OCI-LY1 (cell line): ENCODE measurements at regions not wholly inside any gene's neighbourhood (a gene's known extent, or its start where the extent isn't known, plus 50 kb on each side); places are given as distances from the start of the nearest gene placed in this dataset.
"Not testable (repeated sequence)": the region's sequence is repeated elsewhere in the genome, so short reads cannot be mapped to it uniquely, and the experiment has no call there.

Experiments used
- H2AFZ ChIP-seq: fragments of 200-600 bp; sonication (generic), shearing (Covaris generic); 2 replicates; pipeline ENCODE4 v1.6.0; 2014; ENCODE audit warnings: antibody characterized with exemption, mild to moderate bottlenecking, low read length
- H3F3A ChIP-seq: fragments of 200-600 bp; sonication (generic), shearing (Covaris generic); 2 replicates; pipeline ENCODE4 v1.6.0; 2014; ENCODE audit warnings: mild to moderate bottlenecking, antibody characterized with exemption, low read length, moderate library complexity; ENCODE audit not compliant: insufficient read depth
- H3K27ac ChIP-seq: fragments of 200-600 bp; sonication (generic); 2 replicates; pipeline ENCODE4 v1.5.1; 2014; ENCODE audit warnings: low read length, mixed run types, mild to moderate bottlenecking, low read depth; ENCODE audit not compliant: poor library complexity, severe bottlenecking
- H3K27me3 ChIP-seq: fragments of 200-600 bp; sonication (generic); 2 replicates; pipeline ENCODE4 v1.6.0; 2014; ENCODE audit warnings: antibody characterized with exemption, mild to moderate bottlenecking, low read length, moderate library complexity; ENCODE audit not compliant: insufficient read depth
- H3K36me3 ChIP-seq: fragments of 200-600 bp; sonication (generic); 2 replicates; pipeline ENCODE4 v1.6.1; 2014; ENCODE audit warnings: mild to moderate bottlenecking, antibody characterized with exemption, low read length, moderate library complexity, mixed read lengths; ENCODE audit not compliant: insufficient read depth
- H3K4me1 ChIP-seq: fragments of 200-600 bp; sonication (generic); 2 replicates; pipeline ENCODE4 v1.5.1; 2014; ENCODE audit warnings: mild to moderate bottlenecking, low read length, moderate library complexity; ENCODE audit not compliant: insufficient read depth, severe bottlenecking
- H3K4me2 ChIP-seq: fragments of 200-600 bp; sonication (generic), shearing (Covaris generic); 2 replicates; pipeline ENCODE4 v1.6.1; 2014; ENCODE audit warnings: low read length
- H3K4me3 ChIP-seq: fragments of 200-600 bp; sonication (generic); 2 replicates; pipeline ENCODE4 v1.5.1; 2014; ENCODE audit warnings: low read length, low read depth, mild to moderate bottlenecking, mixed read lengths; ENCODE audit not compliant: poor library complexity, severe bottlenecking
- H3K79me2 ChIP-seq: fragments of 200-600 bp; shearing (Covaris generic); 2 replicates; pipeline ENCODE4 v1.6.1; 2016; ENCODE audit warnings: mixed run types, low read length, mixed read lengths; ENCODE audit not compliant: insufficient read depth
- H3K9ac ChIP-seq: fragments of 200-600 bp; sonication (generic), shearing (Covaris generic); 2 replicates; pipeline ENCODE4 v1.6.1; 2014; ENCODE audit warnings: mild to moderate bottlenecking, low read length, mixed read lengths
- H3K9me2 ChIP-seq: fragments of 200-600 bp; sonication (generic), shearing (Covaris generic); 2 replicates; pipeline ENCODE4 v1.6.1; 2014; ENCODE audit warnings: low read depth, mild to moderate bottlenecking, low read length, mixed read lengths
- H3K9me3 ChIP-seq: fragments of 200-600 bp; shearing (Covaris generic); 2 replicates; pipeline ENCODE4 v1.6.1; 2014; ENCODE audit warnings: low read length, mixed read lengths
- H4K20me1 ChIP-seq: fragments of 200-600 bp; sonication (generic), shearing (Covaris generic); 2 replicates; pipeline ENCODE4 v1.6.0; 2016; ENCODE audit warnings: mild to moderate bottlenecking, low read length; ENCODE audit not compliant: insufficient read depth

GRCh38 chr2:94576486-94576885 is 294.7 kb upstream of the TEKT4 start:
- not testable (repeated sequence) for H2AFZ ChIP-seq, H3K9me3 ChIP-seq, H3K9ac ChIP-seq, H3K27me3 ChIP-seq, H4K20me1 ChIP-seq, H3K27ac ChIP-seq, H3K9me2 ChIP-seq, H3K4me3 ChIP-seq, H3K36me3 ChIP-seq, H3F3A ChIP-seq, H3K4me2 ChIP-seq, H3K79me2 ChIP-seq, H3K4me1 ChIP-seq

- not testable (repeated sequence) for H3K4me3 ChIP-seq, H3K4me1 ChIP-seq, H3K27me3 ChIP-seq, H3K9ac ChIP-seq, H3K27ac ChIP-seq, H3K4me2 ChIP-seq, H4K20me1 ChIP-seq, H2AFZ ChIP-seq, H3K9me3 ChIP-seq, H3K9me2 ChIP-seq, H3K79me2 ChIP-seq, H3F3A ChIP-seq, H3K36me3 ChIP-seq
Observed at GRCh38 chr2:94577160-94577559, 294.1 kb upstream of the TEKT4 start.

GRCh38 chr2:94579221-94579620 is 292.0 kb upstream of the TEKT4 start:
- not testable (repeated sequence) for H3K4me3 ChIP-seq, H4K20me1 ChIP-seq, H3K4me1 ChIP-seq, H3K9me2 ChIP-seq, H3F3A ChIP-seq, H3K27me3 ChIP-seq, H3K36me3 ChIP-seq, H3K79me2 ChIP-seq, H3K4me2 ChIP-seq, H3K9me3 ChIP-seq, H3K27ac ChIP-seq, H2AFZ ChIP-seq, H3K9ac ChIP-seq

GRCh38 chr2:94583081-94583723 is 288.0 kb upstream of the TEKT4 start:
- H3K27ac ChIP-seq, H3K4me2 ChIP-seq, H3K36me3 ChIP-seq, H2AFZ ChIP-seq, H3F3A ChIP-seq, H3K9me2 ChIP-seq, H3K4me1 ChIP-seq, H3K9ac ChIP-seq, H3K4me3 ChIP-seq, H3K27me3 ChIP-seq, H4K20me1 ChIP-seq, H3K79me2 ChIP-seq, H3K9me3 ChIP-seq: not testable (repeated sequence)

GRCh38 chr2:94584569-94584968 is 286.7 kb upstream of the TEKT4 start:
- not testable (repeated sequence) for H4K20me1 ChIP-seq, H3K9me2 ChIP-seq, H2AFZ ChIP-seq, H3F3A ChIP-seq, H3K4me3 ChIP-seq, H3K27ac ChIP-seq, H3K9me3 ChIP-seq, H3K27me3 ChIP-seq, H3K79me2 ChIP-seq, H3K36me3 ChIP-seq, H3K4me2 ChIP-seq, H3K9ac ChIP-seq, H3K4me1 ChIP-seq
